HepG2 (cell line): ENCODE measurements at regions not wholly inside any gene's neighbourhood (a gene's known extent, or its start where the extent isn't known, plus 50 kb on each side); places are given as distances from the start of the nearest gene placed in this dataset.

Source experiments
- ATAC-seq: fragments of 200-7000 bp; cut with Tn5 transposase; 3 replicates; pipeline ENCODE4 v1.9.1; 2020; ENCODE audit warnings: mild to moderate bottlenecking, moderate library complexity
- BruUV-seq: library from RNA; stranded (reverse); fragments of 400-500 nt; replicated peaks from 2 replicates; lab custom pipeline; 2021; lab: Mats Ljungman, UMichigan
- CTCF ChIA-PET: fragments of 300-600 bp; formaldehyde crosslinking; extraction: SDS; loops from one replicate; lab custom pipeline; 2021; ENCODE audit warnings: low total read pairs, inconsistent platforms, low intra/inter-chr PET ratio; lab: Yijun Ruan, JAX
- POLR2A ChIA-PET: fragments of 350-600 bp; sonication (Branson Sonifier 250); formaldehyde crosslinking; loops from one replicate; lab custom pipeline; 2020; ENCODE audit warnings: antibody characterized with exemption, inconsistent platforms; lab: Yijun Ruan, JAX
- DNase-seq: peaks from one replicate; pipeline ENCODE4 v3.0.0-alpha.2; 2015; ENCODE audit warnings: low spot score
- FAIRE-seq: peaks from 3 replicates; lab custom pipeline; 2011; peaks lifted over from hg19 to GRCh38; lab: Jason Lieb, UNC
- H2AFZ ChIP-seq: one replicate; pipeline ENCODE4 v1.6.1; 2011; ENCODE audit warnings: low read length, inconsistent platforms
- H3K27ac ChIP-seq: fragments of 300-600 bp; 3 replicates; pipeline ENCODE4 v1.8.0; 2011; ENCODE audit warnings: mixed run types, mild to moderate bottlenecking, mixed read lengths, low read length, inconsistent platforms; ENCODE audit not compliant: insufficient read depth; ENCODE audit errors: extremely low read length
- H3K27me3 ChIP-seq, 2 experiments: fragments of 200-600 bp in 1 of 2; 2 replicates in 1 of 2; 3 replicates in 1 of 2; pipeline versions ENCODE4 v1.6.0 to v1.8.0; 2011; ENCODE audit warnings: low read length in 2 of 2, mild to moderate bottlenecking in 2 of 2, moderate library complexity in 2 of 2, inconsistent platforms in 1 of 2; ENCODE audit not compliant: insufficient read depth in 2 of 2, control insufficient read depth in 1 of 2
- H3K36me3 ChIP-seq, 2 experiments: fragments of 200-600 bp in 1 of 2; replicated peaks in 1 of 2; 2 replicates in 1 of 2; 3 replicates in 1 of 2; pipeline versions ENCODE4 v1.5.1 to v1.8.0; 2011; ENCODE audit warnings: low read length in 2 of 2, inconsistent platforms in 1 of 2; ENCODE audit not compliant: insufficient read depth in 2 of 2, control insufficient read depth in 1 of 2
- H3K4me1 ChIP-seq: 2 replicates; pipeline ENCODE4 v1.5.1; 2012; ENCODE audit warnings: low read length, inconsistent platforms; ENCODE audit not compliant: insufficient read depth
- H3K4me2 ChIP-seq: 2 replicates; pipeline ENCODE4 v1.6.0; 2011; ENCODE audit warnings: low read depth, low read length, inconsistent platforms
- H3K4me3 ChIP-seq, 3 experiments: fragments of 200-600 bp in 1 of 3; sonication (generic), shearing (Covaris generic) in 1 of 3; replicated peaks in 1 of 3; 2 replicates each; pipeline ENCODE4 v1.5.1; 2011 to 2016; ENCODE audit warnings: low read length in 3 of 3, inconsistent platforms in 2 of 3, low read depth in 2 of 3, mild to moderate bottlenecking in 2 of 3, control low read depth in 1 of 3, mixed read lengths in 1 of 3; ENCODE audit not compliant: insufficient read depth in 1 of 3
- H3K79me2 ChIP-seq: one replicate; pipeline ENCODE4 v1.6.1; 2011; ENCODE audit warnings: low read length, inconsistent platforms; ENCODE audit not compliant: insufficient read depth
- H3K9ac ChIP-seq: 2 replicates; pipeline ENCODE4 v1.6.0; 2011; ENCODE audit warnings: mild to moderate bottlenecking, low read depth, low read length, inconsistent platforms; ENCODE audit not compliant: insufficient read depth
- H3K9me3 ChIP-seq: 2 replicates; pipeline ENCODE4 v1.5.1; 2012; ENCODE audit warnings: mild to moderate bottlenecking, low read length
- H4K20me1 ChIP-seq: 2 replicates; pipeline ENCODE4 v1.6.0; 2011; ENCODE audit warnings: inconsistent platforms, mild to moderate bottlenecking, low read length, moderate library complexity; ENCODE audit not compliant: insufficient read depth
- CTCF ChIP-seq: sonication (generic); formaldehyde crosslinking; IDR thresholded peaks from 2 replicates; pipeline ENCODE4 v1.5.0; 2020; ENCODE audit warnings: mild to moderate bottlenecking, missing genetic modification reagents, moderate library complexity
- HOXD1 ChIP-seq: sonication (generic); formaldehyde crosslinking; IDR thresholded peaks from 2 replicates; pipeline ENCODE4 v1.5.0; 2020; ENCODE audit warnings: missing genetic modification reagents
- JARID2 ChIP-seq: sonication (generic); formaldehyde crosslinking; IDR thresholded peaks from 2 replicates; pipeline ENCODE4 v1.8.1; 2023; ENCODE audit warnings: missing genetic modification reagents, inconsistent platforms; ENCODE audit not compliant: insufficient replicate concordance
- MAFF ChIP-seq: IDR thresholded peaks from 2 replicates; pipeline ENCODE4 v1.6.1; 2011; ENCODE audit warnings: low read depth, low read length, improper control_type of control experiment
- RAD51 ChIP-seq: fragments of 450-650 bp; IDR thresholded peaks from 2 replicates; pipeline ENCODE4 v1.6.1; 2016; ENCODE audit warnings: borderline replicate concordance
- RBAK ChIP-seq: sonication (generic); formaldehyde crosslinking; IDR thresholded peaks from 2 replicates; pipeline ENCODE4 v1.5.1; 2020; ENCODE audit warnings: mild to moderate bottlenecking, missing genetic modification reagents
- TSC22D2 ChIP-seq: sonication (generic); formaldehyde crosslinking; IDR thresholded peaks from 2 replicates; pipeline ENCODE4 v1.5.1; 2020; ENCODE audit warnings: missing genetic modification reagents, mild to moderate bottlenecking, borderline replicate concordance
- ZBTB4 ChIP-seq: sonication (generic); formaldehyde crosslinking; IDR thresholded peaks from 2 replicates; pipeline ENCODE4 v1.4.0; 2020; ENCODE audit warnings: missing genetic modification reagents, mild to moderate bottlenecking, borderline replicate concordance
- ZBTB7A ChIP-seq: sonication (generic); formaldehyde crosslinking; IDR thresholded peaks from 2 replicates; pipeline ENCODE4 v1.8.0; 2022; ENCODE audit warnings: mild to moderate bottlenecking, missing genetic modification reagents
- ZNF24 ChIP-seq: fragments of 450-650 bp; IDR thresholded peaks from 2 replicates; pipeline ENCODE4 v1.6.1; 2017; ENCODE audit warnings: antibody characterized with exemption, mild to moderate bottlenecking
- ZNF337 ChIP-seq: sonication (generic); formaldehyde crosslinking; IDR thresholded peaks from 2 replicates; pipeline ENCODE4 v1.5.1; 2020; ENCODE audit warnings: missing genetic modification reagents, low read depth, mild to moderate bottlenecking, borderline replicate concordance
- ZNF629 ChIP-seq: sonication (generic); formaldehyde crosslinking; conservative IDR thresholded peaks from 2 replicates; pipeline ENCODE4 v1.5.0; 2020; ENCODE audit warnings: missing genetic modification reagents
- ZNF766 ChIP-seq: sonication (generic); formaldehyde crosslinking; IDR thresholded peaks from 2 replicates; pipeline ENCODE4 v1.5.0; 2020; ENCODE audit warnings: missing genetic modification reagents, borderline replicate concordance
- ZSCAN31 ChIP-seq: sonication (generic); formaldehyde crosslinking; IDR thresholded peaks from 2 replicates; pipeline ENCODE4 v1.5.0; 2020; ENCODE audit warnings: low read depth, mild to moderate bottlenecking, missing genetic modification reagents
- WGBS: methylation state at CpG from one replicate; pipeline ENCODE4 v1.1.6; 2017; ENCODE audit warnings: low lambda C conversion rate; 5-methylcytosine and 5-hydroxymethylcytosine counted together
- in situ Hi-C: cut with HindIII; loops from 2 replicates; pipeline ENCODE4 v1.10.0; 2017; ENCODE audit warnings: low pct_unique_long_range_greater_than_20kb; ENCODE audit not compliant: extremely low pct_ligation_motif_present
- intact Hi-C: fragments of 100-400 bp; cut with micrococcal nuclease; formaldehyde crosslinking; loops from one replicate; pipeline ENCODE4 v1.10.0; 2022; ENCODE audit not compliant: unreplicated experiment

- no peaks in the 10 kb centered on the region for H3K9me3 ChIP-seq
- H3K79me2 ChIP-seq = no peaks in the 10 kb centered on the region
- H3K27me3 ChIP-seq = peaks cover 7 to 69% of the 10 kb centered on the region in 2 experiments; a peak in 3 of 5 replicates
- no peak overlapping the region for H3K4me2 ChIP-seq
- CTCF ChIA-PET = no interaction called here
- FAIRE-seq = no peak
- no peak overlapping the region for H3K9ac ChIP-seq
- H3K4me3 ChIP-seq = no peak overlapping the region
- 27% methylated on average over 5 of the region's 5 CpGs for WGBS
- intact Hi-C loops = no loop called here
- no TSS peak for BruUV-seq
- no peak overlapping the region for H3K27ac ChIP-seq
- TF ChIP-seq RBAK (CRISPR knock-in tag) (no peak), ZNF766 (CRISPR knock-in tag) (no peak), RAD51 (no peak), MAFF (no peak), ZBTB4 (no peak), ZBTB7A (no peak), ZNF24 (no peak), HOXD1 (CRISPR knock-in tag) (no peak), CTCF (CRISPR knock-in tag) (no peak), ZNF337 (no peak), ZSCAN31 (CRISPR knock-in tag) (no peak), TSC22D2 (CRISPR knock-in tag) (no peak), JARID2 (CRISPR knock-in tag) (no peak), ZNF629 (CRISPR knock-in tag) (no peak)
- TF ChIP-seq, all 625 proteins: peak for 0
- no peaks in the 10 kb centered on the region for H4K20me1 ChIP-seq
- POLR2A ChIA-PET = no interaction called here
- DNase-seq = no peak
- H2AFZ ChIP-seq = no peak overlapping the region
- H3K4me1 ChIP-seq = no peaks in the 10 kb centered on the region
- in situ Hi-C loops = no loop called here
- ATAC-seq = no peak
- H3K36me3 ChIP-seq = no peaks in the 10 kb centered on the region
Observed at GRCh38 chr20:24818056-24818455, 131.0 kb upstream of the CST7 start.
